Activated CD4-positive, CD25-positive, alpha-beta regulatory T cell treated with anti-CD3 and anti-CD28 coated beads, Interleukin-2, amount 50 U/mL, for 16 hours (primary cell): ENCODE measurements at regions not wholly inside any gene's neighbourhood (a gene's known extent, or its start where the extent isn't known, plus 50 kb on each side); places are given as distances from the start of the nearest gene placed in this dataset.
"Not testable (repeated sequence)": the region's sequence is repeated elsewhere in the genome, so short reads cannot be mapped to it uniquely, and the experiment has no call there.

Source experiments
- DNase-seq: peaks from one replicate; pipeline ENCODE4 v3.0.0-alpha.2; 2020; ENCODE audit warnings: low read depth, low spot score

- DNase-seq: no peak
These were observed 236.4 kb downstream of the NFATC2 start for GRCh38 chr20:51306081-51306480.

- no peak for DNase-seq
These were observed 237.0 kb downstream of the NFATC2 start for GRCh38 chr20:51305316-51306052.

- no peak for DNase-seq
These were observed 238.5 kb downstream of the NFATC2 start for GRCh38 chr20:51303731-51304670.

DNA sequence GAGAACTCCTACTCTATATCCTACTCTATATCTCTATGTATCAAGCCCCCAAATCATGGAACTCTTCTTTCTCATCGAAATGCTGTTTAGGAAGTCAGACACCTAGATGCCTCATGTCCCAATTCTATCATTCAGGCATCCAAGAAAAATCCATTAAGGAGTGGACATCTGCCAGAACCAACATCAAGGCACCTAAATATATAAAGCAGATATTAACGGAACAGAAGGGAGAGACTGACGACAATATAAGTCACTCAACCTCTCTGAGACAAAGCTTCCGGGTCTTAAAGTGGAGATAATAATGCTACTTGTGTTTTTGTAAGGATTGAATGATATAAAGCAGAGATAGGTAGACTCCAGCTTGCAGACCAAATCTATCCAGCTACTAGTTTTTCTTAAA is 241.5 kb downstream of the NFATC2 start:
- DNase-seq: no peak

- DNase-seq: no peak
These were observed 242.4 kb downstream of the NFATC2 start for GRCh38 chr20:51300104-51300503.

DNA sequence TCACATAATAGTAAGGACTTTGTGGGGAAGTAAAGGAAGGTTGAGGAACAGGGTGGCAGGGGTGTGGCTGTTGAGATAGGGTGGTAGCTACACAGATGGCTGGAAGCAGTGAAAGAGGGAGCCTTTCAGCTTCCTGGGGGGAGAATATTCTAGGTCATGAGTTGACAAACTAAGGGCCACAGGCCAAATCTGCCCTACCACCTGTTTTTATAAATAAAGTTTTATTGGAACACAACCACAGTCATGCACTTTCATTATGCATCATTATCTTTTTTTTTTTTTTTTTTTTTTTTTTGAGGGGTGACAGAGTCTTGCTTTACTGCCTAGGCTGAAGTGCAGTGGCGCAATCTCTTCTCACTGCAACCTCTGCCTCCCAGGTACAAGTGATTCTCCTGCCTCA is 243.1 kb downstream of the NFATC2 start:
- no peak for DNase-seq

DNA sequence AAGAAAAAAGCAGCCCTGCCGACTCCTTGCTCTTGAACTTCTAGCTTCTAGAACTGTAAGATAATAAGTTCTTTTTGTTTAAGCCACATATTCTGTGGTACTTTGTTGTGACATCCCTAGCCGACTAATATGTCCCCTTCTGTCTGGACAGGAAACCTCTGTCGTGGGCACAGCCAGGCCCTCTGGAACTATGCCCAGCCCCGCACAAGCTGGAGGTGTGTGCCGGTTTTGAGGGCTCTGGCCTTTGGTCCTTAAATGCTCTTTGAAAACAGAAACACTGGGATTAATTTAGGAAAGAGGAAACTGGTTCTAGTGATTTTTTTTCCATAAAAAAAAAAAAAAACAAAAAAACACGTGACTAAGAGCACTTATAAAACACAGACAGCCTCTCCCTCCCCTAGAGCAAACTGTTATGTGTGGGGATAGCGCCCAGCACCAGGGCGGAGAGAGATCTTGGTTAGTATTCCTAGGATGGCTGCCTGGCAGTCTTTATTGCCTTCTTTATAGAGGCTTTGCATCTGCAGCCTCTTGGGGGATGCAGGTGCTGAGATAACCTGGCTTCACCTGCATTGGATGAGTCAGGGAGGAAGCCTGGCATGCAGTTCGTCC is 244.3 kb downstream of the NFATC2 start:
- no peak for DNase-seq

GRCh38 chr20:51287628-51288413 is 254.7 kb downstream of the NFATC2 start:
- no peak for DNase-seq

- DNase-seq: no peak
These were observed 255.8 kb downstream of the NFATC2 start for GRCh38 chr20:51286758-51287157.

DNA sequence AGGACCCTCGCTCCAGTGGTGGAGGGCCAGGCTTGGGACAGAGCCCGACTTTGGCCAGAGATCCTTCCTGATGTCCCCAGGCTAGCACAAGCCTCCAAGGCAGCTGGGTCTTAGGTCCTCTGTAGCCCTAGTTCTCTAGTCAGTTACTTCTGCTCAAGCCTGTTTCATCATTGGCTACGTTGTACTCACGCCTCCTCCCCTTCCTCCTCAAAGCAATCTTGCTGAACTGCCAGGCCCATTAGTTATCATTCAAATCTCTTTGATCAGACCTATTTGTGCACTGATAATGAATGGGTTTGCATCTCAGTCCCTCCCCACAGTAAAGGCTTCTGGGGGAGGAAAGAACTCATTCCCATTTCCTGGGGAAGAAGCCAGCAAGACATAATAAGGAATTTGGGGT is 256.8 kb downstream of the NFATC2 start:
- no peak for DNase-seq

DNA sequence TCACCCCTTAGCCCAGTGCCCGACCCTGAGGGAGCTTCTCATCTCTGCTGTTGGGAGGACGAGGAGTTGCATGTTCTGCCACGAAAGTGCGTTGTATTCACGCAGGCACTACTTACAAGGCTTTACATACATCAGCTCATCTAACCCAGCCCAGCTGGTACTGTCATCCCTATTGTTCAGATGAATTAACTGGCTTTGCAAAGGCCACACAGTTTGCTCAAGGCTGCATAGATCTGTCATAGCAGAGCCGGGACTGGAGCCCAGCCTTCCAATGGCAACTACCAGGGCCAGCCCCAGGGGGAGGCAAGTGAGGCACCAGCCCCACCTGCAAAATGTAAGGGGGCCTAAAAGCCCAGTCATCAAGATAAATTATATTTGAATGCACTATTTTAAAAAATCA is 257.6 kb downstream of the NFATC2 start:
- DNase-seq: no peak

GRCh38 chr20:51284176-51284575 is 258.3 kb downstream of the NFATC2 start:
- no peak for DNase-seq

DNA sequence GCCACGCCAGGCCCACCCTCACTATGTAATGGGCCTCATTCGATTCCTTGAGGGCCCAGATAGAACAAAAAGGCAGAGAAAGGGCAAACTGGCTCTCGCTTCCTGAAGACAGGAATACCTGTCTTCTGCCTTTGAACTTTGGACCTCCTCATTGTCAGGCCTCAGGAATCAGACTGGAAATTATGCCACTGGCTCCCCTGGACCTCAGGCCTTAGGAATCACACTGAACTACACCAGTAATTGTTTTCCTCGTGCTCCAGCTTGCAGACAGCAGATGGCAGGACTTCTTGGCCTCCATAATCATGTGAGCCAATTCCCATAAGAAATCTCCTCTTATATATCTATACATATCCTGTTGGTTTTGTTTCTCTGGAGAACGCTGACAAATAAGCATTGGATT is 258.6 kb upstream of the KCNG1 start:
- no peak for DNase-seq

GRCh38 chr20:51280047-51280446 is 257.1 kb upstream of the KCNG1 start:
- DNase-seq: no peak

DNA sequence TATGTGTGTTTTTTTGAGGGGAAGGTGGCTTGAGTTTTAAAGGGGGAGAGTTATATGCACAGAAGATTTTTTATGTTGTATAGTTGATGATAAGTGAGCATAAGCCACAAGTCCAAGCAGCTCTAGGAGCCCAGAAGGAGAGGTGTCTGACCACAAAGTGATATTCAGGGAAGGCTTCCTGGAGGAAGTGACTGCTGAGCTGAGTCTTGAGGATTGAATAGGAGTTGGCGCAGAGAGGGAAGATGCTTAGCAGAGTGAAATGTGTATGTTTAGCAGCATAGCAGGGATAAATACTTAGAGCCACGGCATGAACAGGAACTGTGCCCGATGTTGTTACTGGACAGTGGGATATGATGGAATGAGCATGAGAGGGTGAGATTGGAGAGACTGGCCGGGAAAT is 255.1 kb upstream of the KCNG1 start:
- no peak for DNase-seq

DNA sequence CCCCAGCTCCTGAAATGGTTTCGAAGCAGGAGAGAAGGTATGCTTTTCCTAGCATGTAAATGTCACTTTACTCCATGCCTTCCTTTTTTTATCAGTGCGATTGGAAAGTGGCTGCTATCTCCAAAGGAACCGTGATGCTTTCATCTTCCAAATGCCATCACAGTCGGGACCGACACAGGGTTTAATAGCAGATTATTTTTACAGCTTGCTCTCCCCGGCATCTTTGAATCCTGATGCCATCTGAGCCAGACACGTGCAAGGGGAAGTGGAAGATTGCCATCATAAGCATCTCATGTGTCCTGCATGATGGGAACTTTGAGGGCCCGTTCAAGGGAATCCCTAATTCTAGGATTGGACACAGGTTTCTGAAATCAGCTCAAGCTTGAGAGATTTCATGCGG is 253.4 kb upstream of the KCNG1 start:
- DNase-seq: no peak

DNA sequence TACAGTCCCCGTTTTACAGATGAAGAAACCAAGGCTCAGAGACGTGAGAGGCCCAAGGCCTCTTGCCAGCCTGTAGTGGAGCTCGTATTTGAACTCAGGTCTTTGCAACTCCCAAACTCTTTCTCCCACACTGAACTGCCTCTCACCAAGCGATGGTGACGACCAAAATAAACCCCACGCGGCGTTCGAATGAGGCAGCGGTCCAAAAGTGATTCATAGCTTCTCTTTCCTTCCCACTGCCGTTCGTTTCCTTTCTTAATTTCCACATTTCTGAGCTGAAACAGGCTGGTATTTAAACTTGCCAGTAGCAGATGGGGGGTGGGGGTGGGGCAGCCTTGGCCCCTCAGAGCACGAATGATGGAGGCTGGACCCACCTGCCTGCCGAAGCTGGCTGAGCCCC is 252.9 kb upstream of the KCNG1 start:
- DNase-seq: no peak

GRCh38 chr20:51275181-51275580 is 252.3 kb upstream of the KCNG1 start:
- no peak for DNase-seq

GRCh38 chr20:51272401-51272800 is 249.5 kb upstream of the KCNG1 start:
- DNase-seq: no peak

DNA sequence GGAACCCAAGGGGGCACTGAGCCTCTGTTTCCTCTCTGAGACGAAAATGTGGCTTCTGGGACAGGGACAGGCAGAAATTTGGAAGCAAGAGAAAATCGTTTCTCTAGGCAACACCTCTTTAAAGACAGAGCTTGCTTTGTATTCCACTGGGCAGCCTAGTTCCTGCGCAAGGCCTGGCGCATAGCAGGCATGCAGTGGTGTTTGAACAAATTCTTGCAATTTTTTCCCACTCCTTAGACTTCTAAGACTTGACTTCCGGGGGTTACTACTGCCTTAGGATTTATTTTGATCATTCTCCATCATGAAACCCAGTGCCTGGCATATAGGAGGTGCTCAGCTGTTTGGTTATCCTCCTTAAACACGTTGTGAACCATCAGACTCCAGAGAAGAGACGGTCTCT is 249.0 kb upstream of the KCNG1 start:
- no peak for DNase-seq

GRCh38 chr20:51271289-51271688 is 248.4 kb upstream of the KCNG1 start:
- not testable (repeated sequence) for DNase-seq

- DNase-seq: no peak
These were observed 246.8 kb upstream of the KCNG1 start for GRCh38 chr20:51269671-51270070.
